Fibroblast of the conjunctiva (primary cell): ENCODE measurements at regions not wholly inside any gene's neighbourhood (a gene's known extent, or its start where the extent isn't known, plus 50 kb on each side); places are given as distances from the start of the nearest gene placed in this dataset.

Experiments
- DNase-seq: peaks from one replicate; pipeline ENCODE4 v3.0.0-alpha.2; 2010; ENCODE audit warnings: low read depth

GRCh38 chr4:56757821-56758411, 63.6 kb downstream of the SPINK2 start:
- DNase-seq: peak; percentile 63

- no peak for DNase-seq
Measured at GRCh38 chr4:56757261-56757746, 64.2 kb downstream of the SPINK2 start.

GRCh38 chr4:56755901-56756300, 65.6 kb downstream of the SPINK2 start:
- DNase-seq: no peak

- DNase-seq: no peak
Measured at GRCh38 chr4:56752985-56753384, 68.5 kb downstream of the SPINK2 start.

GRCh38 chr4:56750231-56750630, 69.1 kb upstream of the HOPX start:
- DNase-seq: no peak

- DNase-seq: no peak
Measured at GRCh38 chr4:56748271-56748670, 67.2 kb upstream of the HOPX start.

GRCh38 chr4:56746639-56747038, 65.5 kb upstream of the HOPX start:
- no peak for DNase-seq

GRCh38 chr4:56745042-56745441, 63.9 kb upstream of the HOPX start:
- no peak for DNase-seq

GRCh38 chr4:56744030-56744429, 62.9 kb upstream of the HOPX start:
- no peak for DNase-seq

GRCh38 chr4:56743550-56743949, 62.5 kb upstream of the HOPX start:
- no peak for DNase-seq

GRCh38 chr4:56742080-56742871, 61.2 kb upstream of the HOPX start:
- no peak for DNase-seq

- no peak for DNase-seq
Measured at GRCh38 chr4:56741595-56741994, 60.5 kb upstream of the HOPX start.

GRCh38 chr4:56739066-56739777, 58.1 kb upstream of the HOPX start:
- no peak for DNase-seq

- DNase-seq: no peak
Measured at GRCh38 chr4:56737666-56738065, 56.6 kb upstream of the HOPX start.

GRCh38 chr4:56733352-56733751, 52.3 kb upstream of the HOPX start:
- no peak for DNase-seq

GRCh38 chr4:56732301-56732700, 51.2 kb upstream of the HOPX start:
- no peak for DNase-seq

- no peak for DNase-seq
Measured at GRCh38 chr4:56731857-56732256, 50.8 kb upstream of the HOPX start.
